ENCODE measurements at regions not wholly inside any gene's neighbourhood (a gene's known extent, or its start where the extent isn't known, plus 50 kb on each side); places are given as distances from the start of the nearest gene placed in this dataset.

DNA sequence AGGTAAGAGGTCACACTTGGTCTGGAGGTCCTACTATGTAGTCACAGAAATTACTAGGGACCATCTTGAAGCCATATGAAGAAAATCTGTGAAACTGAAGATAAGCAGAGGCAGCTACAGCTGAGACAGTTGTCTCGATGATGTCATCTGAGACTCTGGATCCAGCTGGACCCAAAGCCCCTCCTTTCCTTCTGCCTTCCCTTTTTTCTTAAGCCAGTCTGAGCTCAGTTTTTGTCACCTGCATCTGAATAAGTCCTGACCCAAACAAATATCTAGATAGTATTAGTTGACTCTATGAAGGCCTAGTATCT lies 143.3 kb downstream of the ETS2 start:
- Histone ChIP-seq H3K4me1 (peaks cover 0 to 4% of the 10 kb centered on the region in 2 donors), H3K4me3 (no peak overlapping the region), H3K27ac (no peak overlapping the region), H3K27me3 (no peaks in the 10 kb centered on the region), H3K36me3 (no peaks in the 10 kb centered on the region), H3K9me3 (peaks cover 0 to 10% of the 10 kb centered on the region in 2 donors)
- DNase-seq (no peak), ATAC-seq (no peak)
- intact Hi-C loops (cut with DNase I), result no loop called here
- TF ChIP-seq, protein P1, sequence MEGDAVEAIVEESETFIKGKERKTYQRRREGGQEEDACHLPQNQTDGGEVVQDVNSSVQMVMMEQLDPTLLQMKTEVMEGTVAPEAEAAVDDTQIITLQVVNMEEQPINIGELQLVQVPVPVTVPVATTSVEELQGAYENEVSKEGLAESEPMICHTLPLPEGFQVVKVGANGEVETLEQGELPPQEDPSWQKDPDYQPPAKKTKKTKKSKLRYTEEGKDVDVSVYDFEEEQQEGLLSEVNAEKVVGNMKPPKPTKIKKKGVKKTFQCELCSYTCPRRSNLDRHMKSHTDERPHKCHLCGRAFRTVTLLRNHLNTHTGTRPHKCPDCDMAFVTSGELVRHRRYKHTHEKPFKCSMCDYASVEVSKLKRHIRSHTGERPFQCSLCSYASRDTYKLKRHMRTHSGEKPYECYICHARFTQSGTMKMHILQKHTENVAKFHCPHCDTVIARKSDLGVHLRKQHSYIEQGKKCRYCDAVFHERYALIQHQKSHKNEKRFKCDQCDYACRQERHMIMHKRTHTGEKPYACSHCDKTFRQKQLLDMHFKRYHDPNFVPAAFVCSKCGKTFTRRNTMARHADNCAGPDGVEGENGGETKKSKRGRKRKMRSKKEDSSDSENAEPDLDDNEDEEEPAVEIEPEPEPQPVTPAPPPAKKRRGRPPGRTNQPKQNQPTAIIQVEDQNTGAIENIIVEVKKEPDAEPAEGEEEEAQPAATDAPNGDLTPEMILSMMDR (IDR thresholded peaks at IDR 0.05), result no peak

DNA sequence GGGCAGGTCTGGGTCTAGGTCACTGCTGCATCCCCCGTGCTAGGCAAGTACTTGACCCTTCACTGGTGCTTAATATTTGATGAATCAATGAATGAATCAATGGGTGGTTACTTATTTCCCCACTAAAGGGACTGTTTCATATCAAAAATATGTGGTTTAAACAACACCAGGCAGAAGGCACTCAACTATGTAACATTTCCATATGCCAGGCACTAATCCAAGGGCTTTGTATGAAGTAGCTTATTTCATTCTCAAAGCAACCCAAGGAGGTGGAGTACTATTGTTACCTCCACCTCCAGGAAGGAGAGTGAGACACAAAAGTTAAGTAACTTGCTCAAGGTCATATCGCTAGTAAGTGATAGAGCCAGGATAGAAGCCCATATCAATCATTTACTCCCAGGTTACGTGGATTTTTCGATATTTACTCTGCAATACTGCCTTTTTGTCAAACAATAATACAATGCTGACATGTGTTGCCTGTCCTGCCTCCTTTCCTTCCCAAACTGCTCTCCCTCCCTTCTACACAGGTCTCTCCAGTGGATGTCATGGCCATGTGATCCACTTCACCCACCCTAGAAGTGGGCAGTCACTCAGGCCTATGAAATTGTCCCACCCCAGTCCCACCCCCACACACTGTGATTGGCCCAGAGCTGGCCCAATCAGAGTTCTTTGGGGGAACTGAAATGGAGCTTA lies 142.8 kb downstream of the ETS2 start:
- Histone ChIP-seq H3K27me3 (no peaks in the 10 kb centered on the region), H3K27ac (no peak overlapping the region), H3K9me3 (peaks cover 0 to 10% of the 10 kb centered on the region in 2 donors), H3K4me1 (peaks cover 0 to 4% of the 10 kb centered on the region in 2 donors), H3K36me3 (no peaks in the 10 kb centered on the region), H3K4me3 (no peak overlapping the region)
- DNase-seq, result no peak
- intact Hi-C loops (cut with DNase I), result no loop called here
- ATAC-seq, result peak; percentile 51
- TF ChIP-seq, protein P1 (IDR thresholded peaks at IDR 0.05), result no peak

DNA sequence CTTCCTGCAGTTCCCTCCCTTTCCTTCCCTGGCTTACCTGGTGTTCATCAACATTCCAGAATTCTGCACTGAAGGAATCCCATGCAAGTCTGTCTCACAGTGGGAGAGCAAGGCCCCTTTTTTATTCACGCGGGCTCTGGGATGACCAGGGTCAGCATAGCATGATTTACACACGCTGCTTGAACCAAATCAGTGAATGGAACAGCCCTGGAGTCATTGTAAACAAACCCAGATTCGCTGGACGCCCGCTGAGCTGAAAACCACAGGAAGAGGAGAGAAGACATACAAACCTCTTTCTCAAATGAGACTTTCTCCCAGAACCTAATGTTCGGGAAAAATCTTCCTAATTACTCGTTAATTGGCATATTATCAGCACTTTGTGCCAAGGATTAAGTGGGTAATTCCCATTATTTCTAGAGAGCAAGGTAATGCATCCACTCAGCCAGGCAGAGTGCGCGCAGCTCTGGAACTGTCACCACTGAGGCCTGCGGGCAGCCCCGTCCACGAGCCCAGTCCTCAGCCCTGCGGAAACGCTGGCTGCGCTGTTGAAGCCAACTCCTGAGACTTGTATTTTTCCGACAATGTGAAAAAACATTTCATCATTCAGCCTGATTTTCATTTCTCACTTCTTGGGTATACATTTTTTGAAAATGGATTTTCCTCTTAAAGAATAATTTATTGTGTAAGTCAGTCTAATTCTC lies 140.0 kb downstream of the ETS2 start:
- ATAC-seq, result no peak

DNA sequence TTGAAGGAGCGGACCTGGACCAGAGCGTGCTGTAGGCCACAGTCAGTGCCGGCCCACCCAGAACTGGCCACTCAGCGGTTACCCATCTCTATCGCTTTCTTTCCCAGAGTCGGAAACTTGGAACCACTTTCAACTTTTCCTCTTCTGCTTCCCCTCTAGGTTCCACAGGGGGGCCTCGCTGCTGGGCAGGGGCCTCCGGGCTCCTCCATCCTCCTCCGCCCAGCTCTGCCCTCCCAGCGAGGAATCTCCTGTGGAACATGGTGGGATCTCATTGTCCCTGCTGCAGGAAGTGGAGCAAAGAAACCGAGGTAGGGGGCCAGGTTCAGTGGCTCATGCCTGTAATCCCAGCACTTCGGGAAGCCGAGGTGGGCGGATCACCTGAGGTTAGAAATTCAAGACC lies 139.2 kb downstream of the ETS2 start:
- H3K27ac ChIP-seq, result no peak overlapping the region
- H3K4me1 ChIP-seq, result no peaks in the 10 kb centered on the region
- TF ChIP-seq, protein P1 (IDR thresholded peaks at IDR 0.05), result no peak
- no peak overlapping the region for H3K4me3 ChIP-seq
- peaks cover 0 to 5% of the 10 kb centered on the region in 2 donors for H3K9me3 ChIP-seq
- H3K36me3 ChIP-seq, result no peaks in the 10 kb centered on the region
- no peak for DNase-seq
- H3K27me3 ChIP-seq, result no peaks in the 10 kb centered on the region
- no peak for ATAC-seq
- intact Hi-C loops (cut with DNase I), result no loop called here

More for the DNA sequence above, 140.0 kb downstream of the ETS2 start:
- H3K27ac ChIP-seq, result no peak overlapping the region
- H3K9me3 ChIP-seq, result peaks cover 0 to 10% of the 10 kb centered on the region in 2 donors
- no peaks in the 10 kb centered on the region for H3K36me3 ChIP-seq
- intact Hi-C loops (cut with DNase I), result no loop called here
- no peaks in the 10 kb centered on the region for H3K27me3 ChIP-seq
- TF ChIP-seq, protein P1 (IDR thresholded peaks at IDR 0.05), result no peak
- peaks cover 0 to 4% of the 10 kb centered on the region in 2 donors for H3K4me1 ChIP-seq
- DNase-seq, result no peak
- H3K4me3 ChIP-seq, result no peak overlapping the region

DNA sequence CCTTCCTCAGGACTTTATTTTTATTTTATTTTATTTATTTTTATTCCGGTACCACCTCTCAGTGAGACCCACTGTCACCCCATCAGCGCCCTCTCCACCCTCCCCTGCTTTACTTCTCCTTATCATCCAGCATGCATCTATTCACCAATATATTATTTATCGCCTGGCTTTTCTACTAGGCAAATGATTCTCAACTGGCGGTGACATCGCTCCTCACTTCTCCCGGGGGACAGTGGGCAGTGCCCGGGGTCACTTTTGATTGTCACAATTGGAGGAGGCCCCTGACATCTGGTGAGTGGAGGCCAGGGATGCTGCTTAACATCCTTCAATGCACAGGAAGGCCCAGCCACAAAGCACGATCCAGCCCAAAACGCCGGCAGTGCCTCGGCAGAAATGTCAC lies 138.7 kb downstream of the ETS2 start:
- Histone ChIP-seq H3K27ac (no peak overlapping the region), H3K9me3 (peaks cover 0 to 1% of the 10 kb centered on the region in 2 donors), H3K27me3 (no peaks in the 10 kb centered on the region), H3K36me3 (no peaks in the 10 kb centered on the region), H3K4me1 (no peaks in the 10 kb centered on the region), H3K4me3 (no peak overlapping the region)
- DNase-seq (no peak), ATAC-seq (no peak)
- TF ChIP-seq, protein P1 (IDR thresholded peaks at IDR 0.05), result no peak
- intact Hi-C loops (cut with DNase I), result no loop called here

Data from left lung (tissue), 4 donors.